Hypothalamus (tissue), 51 donors: ENCODE measurements at regions not wholly inside any gene's neighbourhood (a gene's known extent, or its start where the extent isn't known, plus 50 kb on each side); places are given as distances from the start of the nearest gene placed in this dataset.

Experiments
- DNase-seq, 51 donors: peaks; one replicate each; lab custom pipeline; 2025; lab: John Stamatoyannopoulos, UW

GRCh38 chr13:70432276-70432805 lies 324.1 kb upstream of the KLHL1 start:
- no peak for DNase-seq

- DNase-seq = no peak
Measured at GRCh38 chr13:70430256-70430655, 322.0 kb upstream of the KLHL1 start.

- DNase-seq = no peak
Measured at GRCh38 chr13:70424928-70425327, 316.7 kb upstream of the KLHL1 start.

GRCh38 chr13:70424428-70424827 lies 316.2 kb upstream of the KLHL1 start:
- no peak for DNase-seq

GRCh38 chr13:70415136-70415535 lies 306.9 kb upstream of the KLHL1 start:
- no peak for DNase-seq

DNA sequence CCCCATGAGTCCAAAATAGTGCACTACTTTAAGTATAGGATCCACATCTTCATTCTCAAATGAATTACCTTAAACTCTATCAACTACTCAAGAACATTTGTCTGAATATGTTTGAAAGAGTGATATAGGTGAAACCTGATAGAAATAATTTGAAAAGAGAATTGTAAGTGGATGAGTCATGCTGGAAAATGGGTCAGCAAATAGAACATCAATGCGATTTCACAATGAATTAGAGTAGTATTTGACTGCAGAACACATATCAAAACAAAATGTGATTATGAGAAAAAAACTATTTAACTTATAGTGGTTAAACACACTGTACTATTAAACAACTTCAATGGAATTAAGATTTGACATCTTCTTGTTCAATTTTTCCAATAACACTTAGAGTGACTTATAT lies 300.6 kb upstream of the KLHL1 start:
- DNase-seq = no peak

- no peak for DNase-seq
Measured at GRCh38 chr13:70407486-70407885, 299.2 kb upstream of the KLHL1 start.

- DNase-seq = no peak
Measured at GRCh38 chr13:70405266-70405665, 297.0 kb upstream of the KLHL1 start.

GRCh38 chr13:70394031-70394548 lies 285.8 kb upstream of the KLHL1 start:
- DNase-seq = no peak

- DNase-seq = no peak
Measured at GRCh38 chr13:70391678-70392077, 283.4 kb upstream of the KLHL1 start.

- no peak for DNase-seq
Measured at GRCh38 chr13:70390968-70391367, 282.7 kb upstream of the KLHL1 start.

- DNase-seq = no peak
Measured at GRCh38 chr13:70390064-70390463, 281.8 kb upstream of the KLHL1 start.

- no peak for DNase-seq
Measured at GRCh38 chr13:70388935-70389334, 280.7 kb upstream of the KLHL1 start.

DNA sequence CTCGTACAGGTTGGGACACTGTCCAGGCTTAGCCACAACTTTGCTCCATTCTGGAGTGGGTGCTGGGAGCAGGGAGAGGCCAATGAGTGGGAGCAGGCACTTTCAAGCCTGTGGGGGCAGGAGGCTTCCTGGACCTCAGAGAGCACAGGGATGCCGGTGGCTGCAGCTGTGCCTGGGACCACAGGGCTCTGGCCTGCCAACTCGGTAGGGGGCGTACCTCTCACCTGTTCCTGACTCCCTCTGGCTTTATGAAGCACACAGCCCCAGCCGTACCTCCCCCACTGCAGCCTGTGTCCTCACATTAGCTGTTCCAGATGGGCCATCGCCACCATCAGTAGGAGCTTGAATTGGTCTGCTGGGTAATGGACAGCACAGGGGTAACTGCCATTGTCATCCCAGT lies 278.7 kb upstream of the KLHL1 start:
- DNase-seq = no peak

GRCh38 chr13:70385852-70386251 lies 277.6 kb upstream of the KLHL1 start:
- no peak for DNase-seq

GRCh38 chr13:70384156-70384555 lies 275.9 kb upstream of the KLHL1 start:
- DNase-seq = no peak

DNA sequence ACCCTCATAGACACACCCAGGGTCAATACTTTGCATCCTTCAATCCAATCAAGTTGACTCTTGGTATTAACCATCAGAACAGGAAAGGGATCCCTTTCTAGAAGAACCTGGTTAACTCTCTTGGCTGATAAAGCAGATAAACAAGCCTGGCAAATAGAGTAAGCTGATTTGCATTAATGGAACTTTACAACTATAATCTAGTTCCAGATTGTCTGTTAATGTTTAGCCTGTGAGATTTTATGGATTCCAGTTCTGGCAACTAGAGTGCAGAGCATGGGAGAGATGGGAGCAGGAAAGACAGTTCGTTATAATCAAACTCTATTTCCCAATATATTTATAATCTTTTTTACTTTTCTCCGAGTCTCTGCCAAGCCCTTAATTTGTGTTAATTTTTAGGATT lies 272.6 kb upstream of the KLHL1 start:
- no peak for DNase-seq

DNA sequence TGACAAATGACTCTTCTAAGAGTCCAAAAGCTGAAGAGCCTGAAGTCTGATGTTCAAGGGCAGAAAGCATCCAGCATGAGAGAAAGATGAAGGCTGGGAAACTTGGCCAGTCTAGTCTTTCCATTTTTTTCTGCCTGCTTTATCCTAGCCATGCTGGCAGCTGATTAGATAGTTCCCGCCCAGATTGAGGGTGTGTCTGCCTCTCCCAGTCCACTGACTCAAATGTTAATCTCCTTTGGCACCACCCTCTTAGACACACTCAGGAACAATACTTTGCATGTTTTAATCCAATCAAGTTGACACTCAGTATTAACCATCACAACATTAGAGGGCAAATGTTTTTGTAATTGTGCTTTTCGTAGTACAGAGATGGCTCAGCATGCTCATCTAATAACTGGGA lies 267.5 kb upstream of the KLHL1 start:
- no peak for DNase-seq

- DNase-seq = no peak
Measured at GRCh38 chr13:70370924-70371323, 262.7 kb upstream of the KLHL1 start.

DNA sequence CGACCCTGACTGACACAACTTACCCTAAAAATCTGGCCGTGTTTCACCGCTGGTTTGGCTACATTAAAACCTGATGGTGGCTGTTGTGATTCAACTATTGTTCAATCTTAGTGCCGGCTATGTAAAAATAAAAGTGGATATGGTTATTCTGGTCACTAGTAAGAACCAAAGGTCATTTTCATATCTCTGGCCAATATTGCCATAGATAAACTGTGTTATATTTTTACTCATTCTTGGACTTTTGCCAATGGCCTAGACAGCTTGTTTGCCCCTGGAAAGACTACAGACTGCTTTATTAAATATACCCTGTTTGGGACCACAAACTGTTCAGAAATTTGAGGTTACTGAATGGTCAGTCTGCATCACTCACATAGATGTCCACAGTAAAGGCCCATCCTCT lies 258.5 kb upstream of the KLHL1 start:
- no peak for DNase-seq

GRCh38 chr13:70363991-70364390 lies 255.7 kb upstream of the KLHL1 start:
- DNase-seq = no peak

- no peak for DNase-seq
Measured at GRCh38 chr13:70362820-70363570, 254.7 kb upstream of the KLHL1 start.

DNA sequence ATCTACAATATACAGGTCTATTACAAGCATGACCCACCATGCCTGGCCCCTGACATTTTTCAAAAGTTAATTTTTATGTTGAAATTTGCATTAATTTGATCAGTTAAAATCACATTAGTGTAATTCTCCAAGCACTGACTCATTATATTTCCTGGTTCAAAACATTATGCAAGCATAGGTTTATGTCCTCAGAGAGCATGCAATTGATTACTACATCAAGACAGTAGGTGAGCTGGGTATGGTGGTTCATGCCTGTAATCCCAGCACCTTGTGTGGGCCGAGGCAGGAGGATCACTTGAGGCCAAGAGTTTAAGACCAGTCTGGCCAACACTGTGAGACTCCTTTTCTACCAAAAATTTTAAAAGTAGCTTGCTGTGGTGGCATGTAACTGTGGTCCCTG lies 248.8 kb upstream of the KLHL1 start:
- no peak for DNase-seq
